NCI-H1417 treated with DMSO at 0.1 percent for 48 hours (cell line): ENCODE measurements at regions not wholly inside any gene's neighbourhood (a gene's known extent, or its start where the extent isn't known, plus 50 kb on each side); places are given as distances from the start of the nearest gene placed in this dataset.
"Not testable (repeated sequence)": the region's sequence is repeated elsewhere in the genome, so short reads cannot be mapped to it uniquely, and the experiment has no call there.

Experiments used
- DNase-seq: peaks from one replicate; lab custom pipeline; 2025; lab: John Stamatoyannopoulos, UW

- no peak for DNase-seq
Measured at GRCh38 chr5:107068782-107069181, 602.0 kb downstream of the EFNA5 start.

DNA sequence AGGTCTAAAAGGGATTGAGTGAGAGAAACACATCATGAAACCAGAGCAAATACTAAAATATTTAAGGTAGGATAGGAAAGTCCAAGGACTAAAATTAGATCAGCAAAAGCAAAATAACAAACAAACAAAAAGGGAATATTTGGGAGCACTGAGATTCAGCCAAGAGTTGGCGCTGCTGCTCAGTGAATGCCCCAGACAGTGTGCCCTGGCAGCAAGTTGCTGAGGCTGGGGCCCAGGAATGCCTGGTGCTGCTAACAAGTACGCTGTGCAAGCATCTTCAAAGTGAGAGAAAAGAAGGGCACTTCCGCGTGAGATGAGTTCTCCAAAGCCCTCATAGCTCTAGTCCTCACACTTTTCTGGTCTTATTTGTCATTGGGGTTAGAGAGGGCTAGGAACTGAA, 603.3 kb downstream of the EFNA5 start:
- no peak for DNase-seq

DNA sequence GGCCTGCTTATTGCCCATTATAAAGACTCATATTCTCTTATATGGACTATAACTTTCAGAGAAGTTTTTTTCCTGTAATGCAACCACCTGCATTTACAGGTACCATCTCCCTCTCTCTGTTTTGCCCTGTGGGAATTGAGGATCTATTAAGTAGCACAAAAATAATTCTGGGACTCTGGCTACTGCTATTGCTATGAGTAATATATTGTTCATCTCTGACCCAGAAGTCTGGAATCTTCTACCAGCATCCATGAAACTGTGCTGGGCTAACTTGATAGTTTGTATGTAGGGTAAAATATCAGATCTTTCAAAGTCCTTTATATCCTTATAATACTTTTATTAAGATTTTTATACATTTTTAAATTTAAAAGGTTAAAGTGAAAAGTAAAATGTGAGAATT, 607.2 kb downstream of the EFNA5 start:
- no peak for DNase-seq

DNA sequence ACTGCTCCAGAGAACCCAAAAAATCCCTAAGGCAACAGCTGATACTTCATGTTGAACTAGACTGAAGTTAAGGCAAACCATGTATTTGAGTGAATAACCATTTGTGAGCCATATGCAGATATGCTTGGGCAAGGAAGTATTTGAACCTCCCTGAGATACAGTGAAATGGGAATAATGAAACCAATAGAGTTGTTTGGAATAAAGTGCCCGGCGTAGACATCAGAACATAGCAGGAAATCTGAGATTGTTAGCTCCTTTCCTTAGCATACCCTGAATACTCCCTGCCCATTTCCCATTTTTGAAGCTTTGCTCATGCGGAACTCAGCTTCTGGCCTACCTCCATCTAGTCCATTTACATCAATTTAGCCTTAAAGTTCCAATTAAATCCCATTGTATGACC, 611.9 kb downstream of the EFNA5 start:
- DNase-seq = no peak

GRCh38 chr5:107058235-107058634, 612.5 kb downstream of the EFNA5 start:
- DNase-seq = no peak

GRCh38 chr5:107056278-107056677, 614.5 kb downstream of the EFNA5 start:
- no peak for DNase-seq

- no peak for DNase-seq
Measured at GRCh38 chr5:107047048-107047447, 623.7 kb downstream of the EFNA5 start.

DNA sequence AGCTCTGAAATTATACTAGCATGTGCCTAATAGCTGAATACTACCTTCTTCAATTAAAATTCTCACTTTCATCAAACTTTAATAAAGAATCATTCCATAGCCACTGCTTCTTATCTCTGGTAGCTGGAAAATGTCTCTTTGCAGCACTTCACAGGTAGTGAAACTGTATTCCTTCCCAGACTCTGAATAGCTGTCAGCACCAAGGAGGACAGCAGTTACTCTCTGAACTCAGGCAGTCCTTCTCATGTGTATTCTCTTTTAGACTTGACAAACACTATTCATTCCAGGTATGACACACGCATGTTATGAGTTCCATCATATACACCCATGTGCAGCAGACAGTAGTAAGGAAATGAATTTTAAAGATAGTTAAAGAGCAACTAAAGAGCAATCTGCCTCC, 627.1 kb downstream of the EFNA5 start:
- no peak for DNase-seq

- DNase-seq = no peak
Measured at GRCh38 chr5:107040907-107041306, 629.8 kb downstream of the EFNA5 start.

DNA sequence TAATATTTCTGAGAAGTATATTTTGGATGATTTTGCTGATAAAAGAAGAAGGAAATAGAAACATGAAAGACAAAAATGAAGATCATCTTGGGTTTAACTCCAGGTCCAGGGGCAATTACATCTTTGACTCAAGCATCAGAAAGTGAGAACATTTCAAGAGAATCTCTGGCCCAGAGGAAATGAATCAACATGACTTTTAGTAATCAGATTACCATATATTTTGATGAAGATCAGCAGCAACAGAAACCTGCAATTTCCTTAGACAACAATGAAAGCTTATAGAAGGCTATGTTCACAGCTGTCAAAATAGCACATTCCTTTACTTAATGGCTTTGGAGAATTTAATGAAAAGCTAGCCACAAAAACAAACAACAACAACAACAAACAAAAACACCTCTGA, 638.1 kb downstream of the EFNA5 start:
- DNase-seq = no peak

DNA sequence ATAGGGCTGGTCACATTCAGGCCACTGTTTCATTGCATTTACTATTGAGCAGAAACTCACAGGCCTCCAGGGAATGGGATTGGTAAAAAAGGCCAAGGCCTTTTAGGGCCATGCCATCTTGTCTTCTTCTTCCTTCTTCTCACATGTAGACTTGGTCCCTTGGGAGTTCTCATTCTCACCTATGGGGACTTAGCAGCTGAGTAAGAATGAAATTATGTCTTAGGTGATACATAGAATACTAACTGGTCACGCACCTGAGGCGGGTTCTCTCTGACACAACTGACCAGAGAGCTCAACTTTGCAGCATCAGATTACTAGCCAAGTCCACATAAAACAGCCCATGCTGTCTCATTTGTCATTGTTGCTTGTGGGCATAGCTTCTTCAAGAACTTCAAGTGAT, 641.8 kb downstream of the EFNA5 start:
- no peak for DNase-seq

GRCh38 chr5:107025712-107026497, 644.8 kb downstream of the EFNA5 start:
- DNase-seq = no peak

DNA sequence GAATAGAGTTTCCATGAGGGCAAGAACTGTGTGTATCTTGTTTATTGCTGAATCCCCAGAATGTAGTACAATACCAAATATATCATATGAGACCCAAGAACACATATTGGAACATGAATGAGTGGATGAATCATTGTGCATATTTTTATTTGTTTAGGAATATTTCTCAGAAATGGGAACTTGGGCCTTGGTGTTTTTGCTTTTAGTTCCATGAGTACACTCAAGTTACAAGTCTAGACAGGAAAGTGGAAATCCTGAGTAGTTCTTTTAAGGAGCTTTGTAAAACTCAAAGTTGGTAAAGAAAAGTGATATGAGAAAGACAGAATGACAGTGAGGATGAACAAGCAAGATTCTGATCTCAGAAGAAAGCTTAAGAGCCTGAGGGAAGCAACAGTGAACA, 647.0 kb downstream of the EFNA5 start:
- no peak for DNase-seq

DNA sequence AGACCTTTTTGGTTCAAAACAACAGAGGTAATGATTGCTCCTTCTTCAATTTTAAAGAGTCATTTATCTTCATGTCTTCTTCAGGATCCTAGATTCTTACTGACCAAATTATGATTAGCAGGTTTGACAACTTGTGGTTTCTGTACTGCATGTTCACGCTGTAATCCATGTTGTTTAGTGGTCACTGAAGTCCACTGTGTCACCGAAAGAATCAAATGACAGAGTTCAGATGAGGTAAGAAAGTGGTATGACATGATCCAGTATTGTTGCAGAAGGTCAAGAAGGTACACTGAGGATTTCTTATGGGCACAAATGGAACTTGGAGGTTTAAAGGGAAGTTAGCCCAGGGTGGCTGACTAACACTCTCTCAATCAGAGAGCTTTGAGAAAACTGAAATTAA, 649.2 kb downstream of the EFNA5 start:
- DNase-seq = no peak

DNA sequence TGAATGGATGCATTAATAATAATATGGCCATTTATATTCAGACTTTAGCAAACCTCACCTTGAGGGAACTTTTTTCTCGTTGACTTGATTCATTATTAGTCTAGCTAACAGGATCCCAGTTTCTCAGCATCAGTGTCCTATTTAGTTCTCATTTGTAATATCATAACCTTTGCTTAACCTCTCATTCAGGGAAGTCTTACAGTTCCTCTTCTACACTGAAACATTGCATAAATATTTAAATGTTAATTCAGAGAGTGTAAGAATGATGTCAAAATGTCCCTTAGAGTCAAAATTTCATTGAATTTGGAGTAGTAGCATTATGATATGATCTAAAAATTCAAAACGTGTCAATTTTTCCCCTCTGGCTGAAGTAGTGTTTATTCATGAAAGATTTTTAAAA, 650.1 kb downstream of the EFNA5 start:
- DNase-seq = no peak

DNA sequence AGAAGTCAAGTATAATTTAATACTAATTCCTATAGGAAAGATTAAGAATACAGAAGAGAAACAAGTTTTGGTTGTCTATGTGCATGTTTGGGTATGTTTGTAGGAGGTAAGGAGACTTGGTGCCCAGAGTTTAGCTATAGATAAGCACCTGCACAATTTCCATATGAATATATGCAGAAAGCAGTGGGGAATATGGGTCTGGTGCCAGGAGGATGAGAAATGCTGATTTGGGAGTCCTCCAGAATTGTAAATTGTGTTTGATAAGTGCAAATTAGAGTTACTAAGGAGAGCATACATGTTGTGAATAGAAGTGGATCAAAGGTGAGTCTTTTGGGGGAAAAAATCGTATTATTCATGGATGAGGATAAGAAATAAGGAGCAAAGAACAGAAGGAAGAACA, 653.1 kb downstream of the EFNA5 start:
- DNase-seq = no peak

- no peak for DNase-seq
Measured at GRCh38 chr5:107012371-107012770, 658.4 kb downstream of the EFNA5 start.

GRCh38 chr5:107011605-107012004, 659.1 kb downstream of the EFNA5 start:
- DNase-seq = no peak

DNA sequence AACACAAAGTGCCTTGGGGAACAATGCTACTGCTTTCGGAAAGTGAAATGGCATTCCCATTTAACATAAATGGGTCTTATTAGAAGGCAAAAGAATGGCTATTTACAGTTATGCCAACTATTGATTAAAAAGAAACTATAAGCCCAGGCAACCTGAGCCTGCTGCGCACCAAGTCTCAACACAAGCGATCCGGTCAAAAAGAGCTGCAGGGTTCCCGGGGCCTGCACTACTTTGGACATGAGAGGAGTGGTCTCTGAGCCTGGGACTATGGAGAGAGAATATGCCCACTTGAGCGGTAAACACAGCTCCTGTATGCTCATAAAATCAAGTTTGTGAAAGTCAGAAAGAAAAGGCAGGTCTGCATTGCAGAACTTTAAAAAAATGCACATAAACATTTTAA, 660.7 kb downstream of the EFNA5 start:
- DNase-seq = no peak

GRCh38 chr5:107005653-107006052, 665.1 kb downstream of the EFNA5 start:
- no peak for DNase-seq

DNA sequence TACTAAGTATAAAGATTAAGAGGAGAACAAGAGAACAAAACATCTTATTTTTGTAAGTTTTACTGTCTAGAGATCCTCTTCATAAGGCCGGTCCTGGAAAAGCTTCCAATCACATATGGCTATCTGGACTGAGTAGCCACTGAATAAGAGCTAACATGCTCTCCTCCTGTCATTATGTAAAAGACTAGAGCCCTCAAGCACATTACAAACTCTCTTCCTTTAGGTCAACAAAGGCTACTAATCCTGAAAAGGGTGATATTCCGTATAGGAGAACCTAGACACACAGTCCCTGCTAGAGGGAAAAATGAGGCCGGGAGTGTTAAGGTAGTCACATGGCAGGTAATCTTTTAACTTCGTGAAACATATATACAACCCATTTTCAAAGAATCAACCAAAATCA, 665.6 kb downstream of the EFNA5 start:
- DNase-seq = no peak

- no peak for DNase-seq
Measured at GRCh38 chr5:107002115-107002514, 668.6 kb downstream of the EFNA5 start.

GRCh38 chr5:106999506-106999905, 671.2 kb downstream of the EFNA5 start:
- not testable (repeated sequence) for DNase-seq

- DNase-seq = no peak
Measured at GRCh38 chr5:106986006-106986405, 684.7 kb downstream of the EFNA5 start.
